ENCODE measurements at regions not wholly inside any gene's neighbourhood (a gene's known extent, or its start where the extent isn't known, plus 50 kb on each side); places are given as distances from the start of the nearest gene placed in this dataset.
"Not testable (repeated sequence)": the region's sequence is repeated elsewhere in the genome, so short reads cannot be mapped to it uniquely, and the experiment has no call there.

DNA sequence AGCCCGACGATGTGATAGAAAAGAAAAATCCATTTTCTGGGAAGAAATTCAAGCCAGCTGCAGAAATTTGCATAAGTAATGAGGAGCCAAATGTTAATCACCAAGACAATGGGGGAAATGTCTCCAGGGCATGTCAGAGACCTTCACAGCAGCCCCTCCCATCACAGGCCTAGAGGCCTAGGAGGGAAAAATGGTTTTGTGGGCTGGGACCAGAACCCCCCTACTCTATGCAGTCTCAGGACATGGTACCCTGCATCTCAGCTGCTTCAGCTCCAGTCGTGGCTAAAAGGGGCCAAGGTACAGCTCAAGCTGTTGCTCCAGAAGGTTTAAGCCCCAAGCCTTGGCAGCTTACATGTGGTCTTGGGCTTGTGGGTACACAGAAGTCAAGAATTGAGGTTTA lies 155.5 kb upstream of the FOXQ1 start:
- not testable (repeated sequence) for DNase-seq (ENCODE audit: low read depth in 2 of 2)

DNA sequence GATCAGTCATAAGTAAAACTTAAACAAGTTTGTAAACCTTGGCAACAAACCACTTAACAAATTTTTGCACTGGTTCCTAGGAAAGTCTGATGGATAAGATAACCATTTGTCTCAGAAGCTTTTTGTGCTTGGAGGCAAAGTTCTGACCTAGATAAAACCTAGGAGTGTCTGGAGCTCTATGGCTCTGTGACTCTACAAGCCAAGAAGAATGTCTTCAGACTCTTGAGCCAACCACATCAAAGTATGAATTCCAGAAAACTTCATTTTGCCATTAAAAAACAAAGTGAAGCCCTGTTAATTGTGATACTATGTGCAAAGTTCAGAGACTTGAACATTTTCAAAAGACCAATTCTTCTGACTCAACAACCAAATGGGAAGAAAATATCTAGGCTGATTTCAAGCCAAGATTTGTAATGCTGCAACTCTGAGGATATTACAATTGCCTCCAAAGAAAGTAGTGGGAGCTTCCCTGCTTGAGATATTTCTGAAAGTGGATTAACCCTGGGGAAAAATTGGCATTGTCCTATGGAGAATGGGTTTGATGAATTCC lies 158.1 kb upstream of the FOXQ1 start:
- no peak for DNase-seq (ENCODE audit: low read depth in 2 of 2)

GRCh38 chr6:1146500-1146899 lies 165.4 kb upstream of the FOXQ1 start:
- no peak for DNase-seq (ENCODE audit: low read depth in 2 of 2)

- DNase-seq (ENCODE audit: low read depth in 2 of 2), result no peak
Measured at GRCh38 chr6:1145768-1146218, 166.1 kb upstream of the FOXQ1 start.

DNA sequence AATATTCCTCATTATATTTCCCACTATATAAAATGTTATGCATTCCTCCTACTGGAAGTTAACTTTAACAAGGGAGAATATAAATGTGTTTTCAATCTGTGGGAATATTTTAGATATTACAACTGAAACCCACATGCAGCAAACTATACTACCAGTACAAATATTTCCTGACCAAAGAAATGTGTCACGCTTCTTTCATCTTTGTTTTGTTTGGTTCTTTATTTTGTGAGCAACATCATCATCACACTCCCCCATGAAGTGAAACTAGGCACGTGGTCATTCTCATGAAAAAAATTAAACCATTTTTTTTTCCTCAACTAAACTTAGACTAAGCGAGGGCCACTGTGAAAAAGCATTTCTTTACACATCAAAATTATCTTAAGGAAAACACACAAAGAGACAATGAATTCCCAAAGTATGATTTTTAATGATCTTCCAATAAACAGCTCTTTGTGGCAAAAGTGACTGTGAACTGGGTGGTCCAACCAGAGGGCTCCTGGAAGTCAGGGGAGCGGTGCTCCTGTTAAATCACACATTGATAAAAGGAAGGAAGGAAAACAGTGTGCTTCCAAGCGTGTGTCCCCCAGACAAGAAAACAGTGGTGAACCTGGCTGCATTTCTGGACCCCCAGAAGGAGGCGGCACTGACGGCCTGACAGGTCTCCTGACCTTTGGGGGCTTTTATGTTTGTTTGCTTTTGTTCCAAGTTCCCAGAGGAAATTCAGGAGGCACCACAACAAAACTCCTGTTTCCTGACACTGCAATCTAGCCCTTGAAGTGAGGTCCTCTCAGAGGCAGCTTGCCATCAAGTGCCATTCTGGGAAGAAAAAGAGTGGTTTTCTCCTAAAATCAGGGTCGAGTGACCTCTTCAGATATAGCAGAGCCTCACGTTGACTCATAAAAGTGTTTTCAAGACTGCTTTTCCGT lies 166.8 kb upstream of the FOXQ1 start:
- no peak for DNase-seq (ENCODE audit: low read depth in 2 of 2)

- no peak for DNase-seq (ENCODE audit: low read depth in 2 of 2)
Measured at GRCh38 chr6:1143655-1144054, 168.2 kb upstream of the FOXQ1 start.

GRCh38 chr6:1139155-1139890 lies 172.6 kb upstream of the FOXQ1 start:
- no peak for DNase-seq (ENCODE audit: low read depth in 2 of 2)

DNA sequence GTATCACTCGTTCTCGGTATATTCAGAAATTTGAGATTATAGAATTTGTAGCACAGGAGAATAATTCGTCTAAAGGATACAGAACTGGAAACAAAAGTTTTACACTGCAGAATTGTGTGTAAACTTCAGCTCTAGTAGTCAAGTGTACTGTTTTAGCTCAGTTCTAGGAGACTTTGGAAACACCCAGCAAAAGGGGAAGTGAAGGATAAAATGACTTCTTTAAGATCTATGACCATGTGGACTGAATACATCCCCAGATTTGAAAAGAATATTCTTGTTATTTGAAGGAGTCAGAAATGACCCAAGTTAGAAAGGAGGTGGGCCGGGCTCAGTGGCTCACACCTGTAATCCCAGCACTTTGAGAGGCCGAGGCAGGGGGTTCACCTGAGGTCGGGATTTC lies 174.0 kb upstream of the FOXQ1 start:
- DNase-seq (ENCODE audit: low read depth in 2 of 2), result no peak

DNA sequence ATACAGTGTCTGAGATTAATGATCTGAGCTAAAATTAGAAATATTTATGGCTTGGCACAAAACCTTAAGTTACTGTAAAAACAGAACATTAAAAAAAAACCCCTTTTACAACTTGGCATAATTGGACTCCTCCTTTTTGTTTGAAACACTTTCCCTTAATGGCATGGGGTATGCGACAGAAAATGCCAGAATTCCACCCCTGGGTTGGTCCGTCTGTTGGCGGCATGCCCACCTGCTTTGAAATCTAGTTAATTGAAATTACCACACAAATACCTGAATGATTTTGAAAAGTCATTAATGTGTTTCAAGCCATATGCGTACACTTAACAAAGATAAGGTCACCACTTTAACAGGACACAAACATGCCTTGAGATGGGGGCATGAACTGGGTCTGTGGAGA lies 175.1 kb upstream of the FOXQ1 start:
- no peak for DNase-seq (ENCODE audit: low read depth in 2 of 2)

GRCh38 chr6:1136415-1136774 lies 175.5 kb upstream of the FOXQ1 start:
- DNase-seq (ENCODE audit: low read depth in 2 of 2), result no peak

GRCh38 chr6:1135726-1136414 lies 176.0 kb upstream of the FOXQ1 start:
- no peak for DNase-seq (ENCODE audit: low read depth in 2 of 2)

DNA sequence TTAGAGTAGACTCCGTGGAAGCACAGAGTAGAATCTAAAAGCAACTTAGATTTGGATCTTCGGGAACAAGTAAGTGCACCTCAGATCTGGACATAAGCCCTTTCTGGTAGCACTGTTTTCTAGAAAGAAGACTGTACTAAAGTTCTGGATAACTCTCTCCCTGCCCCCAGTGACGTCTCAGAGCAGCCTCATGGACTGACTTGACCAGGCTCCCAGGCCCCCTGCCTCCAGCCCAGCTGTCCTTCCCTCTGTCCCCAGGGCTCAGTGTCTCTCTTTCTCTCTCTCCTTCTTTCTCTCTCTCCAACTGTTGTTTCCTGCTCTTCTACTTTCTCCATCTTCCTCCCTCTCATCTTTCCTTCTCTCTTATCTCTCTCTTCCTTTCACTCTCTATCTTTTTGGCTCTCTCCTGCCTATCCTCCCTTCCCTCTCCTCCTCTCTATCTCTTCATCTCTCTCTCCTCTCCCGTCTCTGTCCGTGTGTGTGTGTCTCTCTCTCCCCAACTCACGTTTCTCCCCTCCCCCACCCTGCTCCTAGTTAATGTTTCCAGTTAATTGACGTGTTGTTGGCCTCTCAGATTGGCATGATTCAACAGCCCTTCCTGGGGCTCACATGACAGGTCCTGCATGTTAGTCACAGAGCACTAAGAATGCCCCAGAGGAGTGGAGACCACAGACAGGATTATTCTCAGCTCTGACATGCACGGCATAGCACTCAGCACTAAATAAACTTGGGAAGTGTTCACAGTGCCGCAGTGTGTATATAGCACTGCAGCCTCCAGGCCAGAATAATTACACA lies 180.4 kb upstream of the FOXQ1 start:
- no peak for DNase-seq (ENCODE audit: low read depth in 2 of 2)

DNA sequence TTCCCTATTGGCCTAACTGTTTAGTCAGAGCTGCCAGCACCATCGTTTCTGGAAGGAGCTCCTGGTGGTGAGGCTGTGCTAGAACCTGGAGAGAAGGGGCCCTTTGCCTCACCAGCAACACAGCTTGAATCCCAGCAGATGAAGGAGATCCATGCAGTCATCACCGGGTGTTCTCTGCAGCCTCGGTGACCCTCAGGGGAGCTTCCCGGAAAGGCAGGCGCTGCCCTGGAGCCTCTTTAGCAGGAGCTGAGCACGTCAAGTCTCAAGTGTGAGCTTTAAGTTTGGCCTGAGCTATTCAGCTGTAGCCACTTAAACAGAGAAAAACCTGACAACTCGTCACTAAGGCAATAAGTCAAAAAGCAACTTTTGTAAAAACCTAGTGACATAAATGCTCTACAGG lies 181.2 kb upstream of the FOXQ1 start:
- DNase-seq (ENCODE audit: low read depth in 2 of 2), result no peak

DNA sequence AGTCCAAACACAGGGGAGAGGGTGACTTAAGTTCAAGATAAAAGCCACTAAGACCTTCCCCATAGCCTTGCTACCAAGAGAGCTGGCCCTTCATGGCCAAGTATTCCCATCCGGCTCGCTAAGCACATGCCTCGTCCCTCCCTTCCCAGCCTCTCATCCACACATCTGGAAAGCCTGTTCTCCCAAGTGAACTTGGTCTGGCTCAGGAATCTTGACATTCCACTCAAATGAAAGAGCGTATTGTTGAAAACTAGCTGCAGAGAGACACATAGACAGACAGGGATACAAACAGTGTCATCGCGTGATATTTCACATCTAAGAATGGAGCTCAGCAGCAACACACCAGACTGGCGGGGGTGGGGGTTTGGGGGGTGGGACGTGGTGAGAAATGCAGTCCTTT lies 182.8 kb upstream of the FOXQ1 start:
- no peak for DNase-seq (ENCODE audit: low read depth in 2 of 2)

DNA sequence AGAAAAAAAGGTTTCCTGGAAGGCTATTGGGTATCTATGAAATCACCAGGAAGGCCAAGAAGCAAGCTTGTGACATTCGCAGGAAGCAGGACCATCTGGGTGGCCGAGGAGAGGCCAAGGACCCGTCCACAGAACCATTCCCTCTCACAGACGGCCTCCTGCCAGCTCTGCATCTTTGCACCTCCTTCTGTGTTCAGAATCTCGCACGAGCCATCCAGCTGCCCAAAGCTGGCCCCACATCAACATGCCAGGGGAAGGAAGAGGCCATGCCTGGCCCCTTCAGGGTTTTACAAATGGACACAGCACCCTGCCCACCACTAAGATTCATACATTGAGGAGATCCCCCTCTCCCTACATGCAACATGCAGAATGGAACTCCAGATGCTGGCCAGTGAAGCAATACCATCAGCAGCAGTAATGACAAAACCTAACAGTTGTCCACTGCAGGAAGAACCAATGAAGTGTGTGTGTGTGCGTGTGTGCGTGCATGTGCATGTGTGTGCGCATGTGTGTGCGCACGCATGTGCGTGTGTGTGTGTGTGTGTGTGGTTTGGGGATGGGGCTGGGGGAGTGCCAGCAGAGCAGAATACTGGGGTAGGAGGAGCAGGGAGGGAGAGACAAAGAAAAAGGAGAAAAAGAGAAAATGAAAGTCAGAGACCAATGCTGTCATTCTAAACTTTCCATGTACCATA lies 184.2 kb upstream of the FOXQ1 start:
- no peak for DNase-seq (ENCODE audit: low read depth in 2 of 2)

- no peak for DNase-seq (ENCODE audit: low read depth in 2 of 2)
Measured at GRCh38 chr6:1127129-1127528, 184.8 kb upstream of the FOXQ1 start.

DNA sequence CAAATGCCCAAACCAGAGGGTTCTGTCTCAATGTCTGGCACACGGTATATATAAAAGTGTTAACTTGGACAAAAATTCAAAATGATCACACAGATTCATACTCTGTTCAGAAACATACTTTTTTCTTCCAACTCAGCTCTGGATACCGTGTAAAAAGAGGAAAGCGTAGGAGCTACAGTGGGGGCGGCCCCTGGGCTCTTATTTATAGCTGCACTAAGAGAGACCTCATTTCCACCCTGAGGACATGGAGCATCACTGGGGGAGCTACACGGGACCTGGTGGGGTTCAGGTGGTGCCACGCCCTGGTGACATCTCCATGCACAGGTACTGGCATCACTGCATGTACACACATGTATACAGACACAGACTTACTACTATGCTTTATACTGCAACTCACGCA lies 185.9 kb upstream of the FOXQ1 start:
- DNase-seq (ENCODE audit: low read depth in 2 of 2), result no peak

- DNase-seq (ENCODE audit: low read depth in 2 of 2), result no peak
Measured at GRCh38 chr6:1125297-1125696, 186.6 kb upstream of the FOXQ1 start.

- DNase-seq (ENCODE audit: low read depth in 2 of 2), result no peak
Measured at GRCh38 chr6:1124885-1125284, 187.0 kb upstream of the FOXQ1 start.
